H1 (cell line): ENCODE measurements at regions not wholly inside any gene's neighbourhood (a gene's known extent, or its start where the extent isn't known, plus 50 kb on each side); places are given as distances from the start of the nearest gene placed in this dataset.

Source experiments
- GTF2F1 ChIP-seq: IDR thresholded peaks from 2 replicates; pipeline ENCODE4 v1.6.1; 2012; ENCODE audit warnings: low read depth, low read length, improper control_type of control experiment, borderline replicate concordance
- TF ChIP-seq, protein P1 (sequence below): IDR thresholded peaks from 2 replicates; pipeline ENCODE4 v1.6.1; 2012; ENCODE audit warnings: inconsistent platforms

DNA sequence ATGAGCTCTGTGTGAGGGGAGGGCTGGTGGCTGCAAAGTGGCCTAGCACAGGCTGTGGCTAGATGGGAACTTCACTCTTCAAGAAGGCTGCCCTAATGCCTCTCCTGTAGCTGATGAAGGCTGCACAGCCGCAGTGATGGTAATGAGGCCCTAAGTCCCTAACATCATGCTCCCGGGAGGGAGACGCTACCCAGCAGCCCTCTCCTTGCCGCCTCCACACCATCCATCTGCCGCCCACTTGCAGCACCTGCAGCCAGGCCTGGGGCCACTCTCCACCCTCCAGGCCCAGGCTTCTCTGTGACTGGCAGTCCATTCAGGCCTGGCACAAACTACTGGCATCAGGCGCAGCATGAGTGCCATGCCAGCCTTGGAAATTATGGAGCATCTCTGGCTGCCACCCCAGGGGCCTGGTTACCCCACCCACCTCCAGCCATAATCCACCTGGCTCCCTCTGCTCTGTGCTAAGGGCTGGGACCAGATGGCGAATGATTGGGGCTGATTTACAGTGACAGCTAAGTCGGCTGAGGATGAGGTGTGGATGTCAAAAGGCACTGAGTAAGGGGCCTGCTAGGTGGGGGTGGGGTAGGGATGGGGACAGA, 284.2 kb downstream of the LRFN2 start (continued):
- TF ChIP-seq, protein P1, sequence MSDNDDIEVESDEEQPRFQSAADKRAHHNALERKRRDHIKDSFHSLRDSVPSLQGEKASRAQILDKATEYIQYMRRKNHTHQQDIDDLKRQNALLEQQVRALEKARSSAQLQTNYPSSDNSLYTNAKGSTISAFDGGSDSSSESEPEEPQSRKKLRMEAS: no peak
- TF ChIP-seq GTF2F1: no peak
